Stomach (tissue), 8 donors: ENCODE measurements at regions not wholly inside any gene's neighbourhood (a gene's known extent, or its start where the extent isn't known, plus 50 kb on each side); places are given as distances from the start of the nearest gene placed in this dataset.

Experiments used
- DNase-seq, 2 donors: peaks; one replicate each; pipeline versions ENCODE4 v3.0.0 to v3.0.0-alpha.2; 2013 to 2019
- H3K27ac ChIP-seq, 5 donors: fragments of 200-600 bp in 4 of 5; sonication (generic) in 4 of 5; one replicate each; pipeline ENCODE4 v1.5.1; 2013 to 2019; ENCODE audit warnings: mild to moderate bottlenecking in 1 of 5, moderate library complexity in 1 of 5
- H3K27me3 ChIP-seq, 3 donors: fragments of 200-600 bp; sonication (generic); one replicate each; pipeline ENCODE4 v1.5.1; 2017 to 2019; ENCODE audit warnings: mixed run types in 1 of 3
- H3K36me3 ChIP-seq, 4 donors: fragments of 200-600 bp; sonication (generic); 1 replicate in 3 of 4; 2 replicates in 1 of 4; pipeline ENCODE4 v1.5.1; 2016 to 2019
- H3K4me1 ChIP-seq, 4 donors: fragments of 200-600 bp; sonication (generic); one replicate each; pipeline ENCODE4 v1.5.1; 2016 to 2019
- H3K4me3 ChIP-seq, 4 donors: fragments of 200-600 bp; sonication (generic) in 3 of 4; one replicate each; pipeline ENCODE4 v1.5.1; 2016 to 2019; ENCODE audit warnings: mild to moderate bottlenecking in 1 of 4
- H3K9me3 ChIP-seq, 4 donors: fragments of 200-600 bp; sonication (generic); one replicate each; pipeline ENCODE4 v1.5.1; 2016 to 2019
- EP300 ChIP-seq: sonication (generic); formaldehyde crosslinking; IDR thresholded peaks from one replicate; pipeline ENCODE4 v1.6.1; 2017; ENCODE audit warnings: antibody characterized with exemption
- POLR2A ChIP-seq, 4 donors: fragments of 450-650 bp; IDR thresholded peaks; one replicate each; pipeline ENCODE4 v1.6.1; 2016; ENCODE audit warnings: antibody characterized with exemption in 4 of 4, control low read depth in 2 of 4, mild to moderate bottlenecking in 1 of 4, moderate library complexity in 1 of 4
- POLR2AphosphoS5 ChIP-seq, 3 donors: sonication (generic); formaldehyde crosslinking; IDR thresholded peaks; one replicate each; pipeline ENCODE4 v1.6.1; 2016; ENCODE audit warnings: antibody characterized with exemption in 3 of 3
- WGBS, 5 donors: extraction: QIAGEN DNeasy Blood & Tissue Kit in 3 of 5; methylation state at CpG; one replicate each; pipeline versions ENCODE4 v1.1.5 to v1.1.7; 2013 to 2018; 5-methylcytosine and 5-hydroxymethylcytosine counted together
- intact Hi-C: fragments of 100-400 bp; cut with DNase I; formaldehyde crosslinking; loops from one replicate; pipeline ENCODE4 v1.15.1; 2023; ENCODE audit warnings: low total_unique reads
- TF ChIP-seq, protein P1 (sequence below), 7 experiments: fragments of 450-650 bp in 4 of 7; fragments of 200-600 bp in 3 of 7; sonication (generic) in 3 of 7; IDR thresholded peaks; one replicate each; pipeline ENCODE4 v1.5.1; 2016 to 2019; ENCODE audit warnings: antibody characterized with exemption in 7 of 7, control low read depth in 2 of 7, mild to moderate bottlenecking in 1 of 7
- donor health status: healthy with polysubstance abuse.
- donor health status: Bipolar disorder and iron deficiency.
- donor health status: healthy.

DNA sequence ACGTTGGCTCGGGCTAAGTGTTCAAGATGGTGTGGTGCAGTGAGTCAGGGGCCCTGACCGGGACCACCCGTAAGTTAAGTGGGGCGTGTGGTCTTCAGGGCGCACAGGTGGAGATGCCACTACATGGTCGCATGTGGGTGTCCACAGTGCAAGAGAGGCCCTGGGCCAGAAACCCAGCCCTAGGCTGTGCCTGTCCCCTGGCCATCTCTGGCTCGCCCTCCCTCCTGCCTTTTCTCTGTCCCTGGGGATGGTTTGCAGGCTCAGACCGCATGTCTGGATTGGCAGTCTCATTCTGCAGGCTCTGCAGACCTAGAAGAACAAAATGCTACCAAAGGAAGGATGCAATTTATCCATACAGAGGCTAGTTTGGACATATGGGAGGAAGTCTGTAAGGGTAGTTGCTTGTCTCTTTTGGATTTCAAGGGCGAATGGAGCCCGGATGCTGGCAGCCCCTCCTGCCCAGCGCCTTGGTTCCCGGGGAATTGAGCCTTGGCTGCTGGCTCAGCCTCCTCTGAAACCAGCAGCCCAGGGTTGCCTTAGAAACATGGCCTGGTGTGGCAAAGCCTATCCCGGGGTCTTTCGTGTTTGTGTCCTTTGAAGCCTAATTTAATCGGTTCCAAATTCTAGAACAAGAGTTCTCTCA is 417.5 kb upstream of the HS6ST1 start:
- H3K27ac ChIP-seq, result no peak overlapping the region
- no peak for DNase-seq
- TF ChIP-seq EP300 (no peak), POLR2AphosphoS5 (IDR thresholded peaks at IDR 0.05) (no peak), POLR2A (IDR thresholded peaks at IDR 0.05) (no peak)
- TF ChIP-seq, protein P1, sequence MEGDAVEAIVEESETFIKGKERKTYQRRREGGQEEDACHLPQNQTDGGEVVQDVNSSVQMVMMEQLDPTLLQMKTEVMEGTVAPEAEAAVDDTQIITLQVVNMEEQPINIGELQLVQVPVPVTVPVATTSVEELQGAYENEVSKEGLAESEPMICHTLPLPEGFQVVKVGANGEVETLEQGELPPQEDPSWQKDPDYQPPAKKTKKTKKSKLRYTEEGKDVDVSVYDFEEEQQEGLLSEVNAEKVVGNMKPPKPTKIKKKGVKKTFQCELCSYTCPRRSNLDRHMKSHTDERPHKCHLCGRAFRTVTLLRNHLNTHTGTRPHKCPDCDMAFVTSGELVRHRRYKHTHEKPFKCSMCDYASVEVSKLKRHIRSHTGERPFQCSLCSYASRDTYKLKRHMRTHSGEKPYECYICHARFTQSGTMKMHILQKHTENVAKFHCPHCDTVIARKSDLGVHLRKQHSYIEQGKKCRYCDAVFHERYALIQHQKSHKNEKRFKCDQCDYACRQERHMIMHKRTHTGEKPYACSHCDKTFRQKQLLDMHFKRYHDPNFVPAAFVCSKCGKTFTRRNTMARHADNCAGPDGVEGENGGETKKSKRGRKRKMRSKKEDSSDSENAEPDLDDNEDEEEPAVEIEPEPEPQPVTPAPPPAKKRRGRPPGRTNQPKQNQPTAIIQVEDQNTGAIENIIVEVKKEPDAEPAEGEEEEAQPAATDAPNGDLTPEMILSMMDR (IDR thresholded peaks at IDR 0.05), result no peak
- WGBS, 5 donors, result 53 to 60% (median 59%) methylated on average over 16 of the region's 16 CpGs
- H3K4me3 ChIP-seq, result peak overlapping the region in 3 of 4 donors; percentile 35 to 39 (median 37)
- H3K9me3 ChIP-seq, result no peaks in the 10 kb centered on the region
- H3K4me1 ChIP-seq, result peaks cover 11 to 27% (median 15%) of the 10 kb centered on the region in 4 donors
- H3K27me3 ChIP-seq, result peaks cover 0 to 7% (median 0%) of the 10 kb centered on the region in 3 donors
- intact Hi-C loops, result loop anchor here (10.0 kb wide), 1 partner anchor 519 kb away; no protein-coding TSS in a partner anchor
- H3K36me3 ChIP-seq, result no peaks in the 10 kb centered on the region

GRCh38 chr2:128736689-128737545 is 418.2 kb upstream of the HS6ST1 start:
- peak; percentile 80 to 93 for DNase-seq
- H3K4me3 ChIP-seq, result peak overlapping the region; percentile 35 to 40 (median 38)
- H3K27me3 ChIP-seq, result peaks cover 0 to 7% (median 0%) of the 10 kb centered on the region in 3 donors
- no peaks in the 10 kb centered on the region for H3K9me3 ChIP-seq
- TF ChIP-seq POLR2A (IDR thresholded peaks at IDR 0.05), result no peak
- TF ChIP-seq, protein P1 (IDR thresholded peaks at IDR 0.05), result peak in 5 of 7 experiments; percentile 92 to 99 (median 98)
- intact Hi-C loops, result loop anchor here (10.0 kb wide), 1 partner anchor 518 kb away; no protein-coding TSS in a partner anchor
- H3K36me3 ChIP-seq, result no peaks in the 10 kb centered on the region
- H3K27ac ChIP-seq, result no peak overlapping the region
- 23 to 53% (median 34%) methylated on average over 32 to 71 of the region's 71 CpGs for WGBS, 5 donors
- peaks cover 11 to 27% (median 15%) of the 10 kb centered on the region in 4 donors for H3K4me1 ChIP-seq

DNA sequence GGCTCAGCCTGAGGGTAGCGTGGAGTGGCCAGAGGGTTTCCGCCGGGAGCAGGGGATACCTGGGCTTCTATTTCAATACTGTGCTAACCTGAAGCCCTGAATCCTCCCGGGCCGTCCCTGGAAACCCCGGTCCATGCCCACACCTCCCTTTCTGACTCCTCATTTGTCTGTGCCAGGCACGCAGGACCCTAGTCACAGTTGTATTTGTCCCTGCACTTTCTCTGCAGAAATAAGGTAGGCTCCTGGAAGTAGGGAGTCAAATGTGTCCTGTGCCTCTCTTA is 418.8 kb upstream of the HS6ST1 start:
- DNase-seq, result no peak
- 92 to 98% (median 92%) methylated on average over 7 of the region's 7 CpGs for WGBS, 5 donors
- intact Hi-C loops, result loop anchor here (10.0 kb wide), 1 partner anchor 517 kb away; no protein-coding TSS in a partner anchor

More for the DNA sequence above, 418.8 kb upstream of the HS6ST1 start:
- no peak overlapping the region for H3K4me3 ChIP-seq
- H3K27ac ChIP-seq, result no peak overlapping the region
- peaks cover 0 to 7% (median 0%) of the 10 kb centered on the region in 3 donors for H3K27me3 ChIP-seq
- no peaks in the 10 kb centered on the region for H3K9me3 ChIP-seq
- no peak for TF ChIP-seq POLR2A (IDR thresholded peaks at IDR 0.05)
- TF ChIP-seq, protein P1 (IDR thresholded peaks at IDR 0.05), result no peak
- TF ChIP-seq EP300, result no peak
- no peak for TF ChIP-seq POLR2AphosphoS5 (IDR thresholded peaks at IDR 0.05)
- peaks cover 11 to 27% (median 15%) of the 10 kb centered on the region in 4 donors for H3K4me1 ChIP-seq
- H3K36me3 ChIP-seq, result no peaks in the 10 kb centered on the region
